WI38 (cell line): ENCODE measurements at regions not wholly inside any gene's neighbourhood (a gene's known extent, or its start where the extent isn't known, plus 50 kb on each side); places are given as distances from the start of the nearest gene placed in this dataset.
"Not testable (repeated sequence)": the region's sequence is repeated elsewhere in the genome, so short reads cannot be mapped to it uniquely, and the experiment has no call there.

ENCODE experiments used
- H3K4me3 ChIP-seq: 2 replicates; pipeline ENCODE4 v1.5.1; 2011; ENCODE audit warnings: low read depth, mild to moderate bottlenecking, control low read depth, low read length
- CTCF ChIP-seq: IDR thresholded peaks from 2 replicates; pipeline ENCODE4 v1.5.1; 2012; ENCODE audit warnings: low read depth, mild to moderate bottlenecking, control low read depth, low read length

- TF ChIP-seq CTCF, result no peak
- H3K4me3 ChIP-seq, result no peak overlapping the region
These were observed 1004.2 kb downstream of the GRID1 start for GRCh38 chr10:85362401-85362800.

DNA sequence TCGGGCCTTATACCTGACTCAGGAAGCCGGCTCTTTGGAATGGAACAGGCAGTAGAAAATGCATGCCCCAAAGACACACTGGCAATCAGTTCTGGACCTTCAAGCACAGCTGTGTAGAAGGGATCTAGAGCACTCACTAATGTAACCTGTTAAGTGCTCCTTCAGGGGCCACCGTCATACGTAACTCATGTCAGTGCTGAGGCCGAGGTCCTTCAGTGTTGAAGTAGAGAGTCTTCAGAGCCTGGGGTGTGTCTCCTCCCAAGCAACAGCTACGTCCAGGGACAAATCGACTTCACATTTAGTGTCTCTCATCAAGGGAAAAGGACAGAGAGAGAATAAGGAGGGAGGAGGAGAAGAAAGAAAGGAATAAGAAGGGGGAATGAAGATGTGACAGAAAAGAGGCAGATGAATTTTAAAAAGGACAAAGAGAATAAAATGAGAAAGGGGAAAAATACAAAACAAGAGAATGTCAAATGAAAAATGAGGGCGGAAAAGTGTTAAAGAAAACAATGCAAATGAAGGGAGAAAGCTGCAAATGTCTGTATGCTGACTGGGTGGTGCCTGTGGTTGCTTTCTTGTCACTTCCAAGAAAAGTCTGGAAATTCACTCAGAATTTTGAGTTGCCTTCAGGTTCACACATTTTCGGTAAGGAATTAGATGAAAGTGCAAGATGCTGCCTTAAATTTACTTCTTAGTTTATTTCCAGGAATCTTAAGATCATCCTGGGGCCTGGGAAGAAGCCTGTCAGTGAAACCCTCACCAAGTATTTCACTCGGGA, 989.4 kb downstream of the GRID1 start:
- TF ChIP-seq CTCF, result no peak

GRCh38 chr10:85379338-85379737, 987.3 kb downstream of the GRID1 start:
- H3K4me3 ChIP-seq, result no peak overlapping the region
- no peak for TF ChIP-seq CTCF

More for the DNA sequence above, 989.4 kb downstream of the GRID1 start:
- H3K4me3 ChIP-seq, result no peak overlapping the region

DNA sequence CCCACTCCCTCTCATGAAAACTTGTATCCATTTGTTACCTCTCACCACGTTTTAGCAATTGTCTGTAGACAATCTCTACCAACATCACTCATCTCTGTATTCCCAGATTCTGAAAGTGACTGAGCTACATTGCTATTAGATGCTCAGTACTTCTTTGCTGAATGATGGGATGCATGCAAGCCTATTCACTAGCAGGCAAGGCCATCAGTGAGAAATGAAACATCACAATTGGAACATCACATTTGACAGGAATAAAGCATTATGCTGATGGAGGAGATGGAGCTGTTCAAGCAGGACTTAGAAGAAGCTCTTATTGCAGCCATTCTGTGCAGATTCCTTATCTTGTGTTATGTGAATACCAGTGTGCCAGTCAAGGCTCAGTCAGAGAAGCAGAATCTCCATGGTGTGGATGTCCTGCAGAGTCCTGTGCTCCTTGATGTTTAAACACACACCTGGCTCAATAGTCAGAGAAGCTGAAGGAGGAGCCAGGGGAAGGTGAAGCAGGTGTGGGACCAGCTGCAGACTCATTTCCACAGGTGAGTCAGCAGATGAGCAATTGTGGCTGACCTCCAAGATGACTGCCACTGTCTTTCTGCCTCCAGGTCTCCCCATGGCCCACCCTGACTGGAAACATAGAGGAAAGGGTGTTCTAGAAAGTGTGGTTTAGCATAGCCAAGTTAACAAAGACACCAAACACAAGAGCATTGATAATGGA, 965.5 kb downstream of the GRID1 start:
- no peak overlapping the region for H3K4me3 ChIP-seq
- no peak for TF ChIP-seq CTCF

DNA sequence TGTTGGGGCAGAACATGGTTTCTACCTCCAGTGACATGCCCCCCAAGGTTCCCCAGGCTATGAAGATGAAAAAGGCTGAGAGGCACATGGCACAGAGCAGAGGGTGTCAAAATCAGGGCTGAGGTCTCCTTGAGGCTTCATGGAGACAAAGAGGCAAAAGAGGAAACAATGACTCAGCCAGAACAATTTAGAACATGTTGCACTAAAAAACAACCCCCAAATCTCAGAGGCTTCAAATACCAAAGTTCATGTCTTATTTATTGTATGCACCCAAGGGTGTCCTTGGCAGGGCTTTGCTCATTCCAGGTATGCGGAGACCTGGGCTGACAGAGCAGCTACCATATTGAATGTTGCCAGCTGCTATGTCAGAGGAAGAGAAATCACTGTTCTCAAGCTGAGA, 964.1 kb downstream of the GRID1 start:
- no peak overlapping the region for H3K4me3 ChIP-seq
- TF ChIP-seq CTCF, result no peak

DNA sequence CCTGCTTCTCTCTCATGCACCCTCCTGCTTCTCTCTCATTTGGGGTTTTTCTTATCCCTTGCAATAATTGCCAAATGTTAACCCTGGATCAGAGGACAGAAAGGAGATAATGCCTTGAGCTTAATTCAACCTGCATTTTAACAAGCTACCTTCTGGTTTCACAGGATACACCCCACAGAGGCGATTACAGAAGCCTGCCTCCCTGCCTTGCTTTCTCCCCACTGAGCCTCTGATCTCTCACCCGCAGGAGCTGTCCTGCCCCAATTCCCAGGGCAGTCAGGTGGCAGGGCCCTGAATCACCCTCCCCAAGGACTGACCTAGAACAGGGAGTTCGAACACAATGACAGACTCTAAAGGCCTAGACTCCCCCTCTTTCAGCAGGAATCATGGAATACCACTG, 959.5 kb downstream of the GRID1 start:
- no peak overlapping the region for H3K4me3 ChIP-seq
- no peak for TF ChIP-seq CTCF

DNA sequence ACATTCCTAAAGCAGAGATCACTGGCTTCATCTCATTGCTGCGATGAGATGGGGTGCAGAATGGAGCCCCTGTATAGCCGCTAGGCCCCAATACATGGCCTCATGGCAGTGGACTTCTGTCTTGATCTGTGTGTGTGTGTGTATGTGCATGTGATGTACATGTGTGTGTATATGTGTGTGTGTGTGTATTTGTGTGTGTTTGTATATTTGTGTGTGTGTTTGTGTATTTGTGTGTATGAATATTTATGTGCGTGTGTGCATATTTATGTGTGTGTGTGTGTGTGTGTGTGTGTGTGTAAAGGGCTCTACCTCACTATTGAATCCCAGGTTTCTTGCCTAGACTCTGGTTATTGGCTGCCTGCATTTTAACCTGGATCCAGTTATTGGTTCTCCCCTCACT, 958.2 kb downstream of the GRID1 start:
- no peak for TF ChIP-seq CTCF
- H3K4me3 ChIP-seq, result no peak overlapping the region

DNA sequence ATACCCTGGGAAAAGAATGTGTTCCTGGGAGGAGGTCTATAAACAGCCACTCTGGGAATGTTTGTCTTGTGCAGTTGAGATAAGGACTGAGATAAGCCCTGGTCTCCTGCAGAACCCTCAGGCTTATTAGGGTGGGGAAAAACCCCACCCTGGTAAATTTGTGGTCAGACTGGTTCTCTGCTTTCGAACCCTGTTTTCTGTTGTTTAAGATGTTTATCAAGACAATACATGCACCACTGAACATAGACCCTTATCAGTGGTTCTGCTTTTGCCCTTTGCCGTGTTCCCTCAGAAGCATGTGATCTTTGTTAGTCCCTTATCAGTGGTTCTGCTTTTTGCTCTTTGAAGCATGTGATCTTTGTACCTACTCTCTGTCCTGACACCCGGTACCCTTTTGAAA, 956.0 kb downstream of the GRID1 start:
- H3K4me3 ChIP-seq, result not testable (repeated sequence)
